Hematopoietic multipotent progenitor cell treated with erythropoietin and hydrocortisone succinate and interleukin-3 and kit ligand, for 6 days (in vitro differentiated cells): ENCODE measurements at regions not wholly inside any gene's neighbourhood (a gene's known extent, or its start where the extent isn't known, plus 50 kb on each side); places are given as distances from the start of the nearest gene placed in this dataset.
"Not testable (repeated sequence)": the region's sequence is repeated elsewhere in the genome, so short reads cannot be mapped to it uniquely, and the experiment has no call there.

Experiments
- DNase-seq: peaks from one replicate; pipeline ENCODE4 v3.0.0-alpha.2; 2015

DNA sequence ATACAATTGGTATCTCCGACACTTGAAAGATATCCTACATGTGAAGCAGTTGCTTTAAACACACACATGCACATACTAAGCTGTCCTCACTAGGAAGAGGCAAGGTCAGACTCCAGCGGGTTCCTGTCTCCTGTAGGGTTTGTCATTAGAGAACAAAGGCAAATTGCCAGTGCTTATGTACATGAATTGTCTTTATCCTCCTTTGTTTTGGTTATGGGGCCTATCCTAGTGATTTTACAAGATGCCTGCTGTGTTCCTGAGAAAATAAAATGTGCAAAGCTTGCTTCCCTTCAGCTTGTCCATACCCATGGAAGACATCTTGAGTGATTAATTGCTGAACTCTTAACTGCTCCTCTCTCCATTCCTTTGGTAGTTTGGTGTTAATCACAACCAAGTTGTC is 86.7 kb upstream of the SLC39A10 start:
- no peak for DNase-seq

DNA sequence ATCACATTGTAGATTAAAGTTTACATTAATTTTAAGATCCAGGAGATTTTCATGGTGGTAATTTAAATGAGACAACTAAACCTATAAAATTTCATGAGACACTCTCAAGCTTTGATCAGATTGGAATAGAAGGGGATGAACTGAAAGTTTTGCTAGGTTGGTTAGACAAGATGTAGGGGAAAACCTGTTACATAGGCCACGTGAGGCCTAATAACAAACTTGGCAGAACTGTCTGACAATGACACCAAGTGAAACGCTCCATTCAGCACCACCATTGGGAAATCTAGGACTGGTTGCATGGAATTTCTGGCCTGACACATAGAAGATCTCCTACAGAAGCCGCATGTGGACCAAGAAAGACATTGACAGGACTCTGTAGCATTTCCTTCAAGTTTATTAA is 87.8 kb upstream of the SLC39A10 start:
- DNase-seq: no peak

GRCh38 chr2:195564625-195565135 is 92.3 kb upstream of the SLC39A10 start:
- DNase-seq: not testable (repeated sequence)

- DNase-seq: peak; percentile 49
Measured at GRCh38 chr2:195563857-195564512, 93.0 kb upstream of the SLC39A10 start.

DNA sequence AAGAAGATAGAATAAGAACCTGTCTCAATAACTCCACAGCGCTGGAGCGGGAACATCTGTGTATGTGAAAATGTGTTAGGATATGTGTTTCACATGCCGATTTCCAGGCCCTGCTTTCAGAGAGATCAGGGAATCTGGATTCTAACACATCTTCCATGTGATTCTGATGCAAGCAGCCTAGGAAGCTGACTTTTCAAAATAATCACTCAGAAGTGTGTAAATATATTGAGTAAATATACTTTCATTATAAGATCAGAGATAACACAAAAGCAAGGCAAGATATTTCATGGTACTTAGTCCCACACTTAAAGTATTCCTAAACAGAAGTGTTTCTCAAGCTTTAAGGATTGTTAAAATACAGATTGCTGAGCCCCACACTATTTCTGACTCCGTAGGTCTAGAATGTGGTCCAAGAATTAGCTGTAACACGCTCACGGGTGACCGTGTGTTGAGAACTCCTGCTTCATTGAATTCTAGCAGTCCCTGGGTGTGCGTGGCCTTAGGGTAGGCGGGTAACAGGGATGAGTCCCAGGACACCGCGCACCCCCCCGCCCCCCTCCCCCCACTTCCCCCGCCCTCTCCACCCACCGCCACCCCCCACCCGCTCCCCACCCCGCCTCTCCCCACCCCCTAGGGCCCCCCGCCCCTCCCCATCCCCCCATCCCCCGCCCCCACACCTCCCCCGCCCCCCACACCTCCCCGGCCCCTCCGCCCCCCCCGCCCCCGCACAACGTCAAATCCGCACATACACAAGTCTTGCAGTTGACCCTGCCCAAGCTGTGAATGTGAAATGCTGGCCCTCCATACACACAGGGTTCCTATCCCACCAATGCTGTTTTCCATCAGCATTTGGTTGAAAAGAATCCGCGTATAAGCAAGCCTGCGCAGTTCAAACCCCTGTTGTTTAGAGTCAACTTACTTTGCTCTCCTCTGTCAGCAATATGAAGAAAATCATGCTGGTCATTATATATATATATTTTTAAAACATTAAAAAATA is 94.2 kb upstream of the SLC39A10 start:
- DNase-seq: peak; percentile 20

GRCh38 chr2:195561116-195561921 is 95.7 kb upstream of the SLC39A10 start:
- peak; percentile 33 for DNase-seq

- no peak for DNase-seq
Measured at GRCh38 chr2:195560209-195560895, 96.7 kb upstream of the SLC39A10 start.

DNA sequence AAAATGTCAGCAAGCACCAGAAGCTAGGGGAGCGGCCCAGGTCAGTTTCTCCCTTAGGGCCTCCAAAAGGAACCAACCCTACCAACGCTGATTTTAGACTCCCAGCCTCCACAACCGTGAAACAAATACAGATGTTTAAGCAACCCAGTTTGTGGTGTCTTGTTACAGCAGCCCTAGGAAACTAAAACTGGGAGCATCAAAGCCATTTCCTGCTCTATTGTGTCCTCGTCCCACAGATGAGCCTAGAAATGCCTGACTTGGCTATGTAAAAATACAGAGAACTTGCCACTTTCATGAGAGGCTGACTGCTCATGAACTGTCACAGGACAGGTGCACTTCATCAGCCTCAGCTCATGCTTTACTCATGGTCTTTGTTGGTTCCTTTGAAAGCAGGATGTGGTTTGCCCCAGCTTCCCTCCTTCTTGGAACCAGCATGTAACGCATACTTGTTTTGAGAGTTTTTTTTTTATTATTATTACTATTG is 97.6 kb upstream of the SLC39A10 start:
- DNase-seq: peak; percentile 79

GRCh38 chr2:195555971-195556370 is 101.1 kb upstream of the SLC39A10 start:
- no peak for DNase-seq

- no peak for DNase-seq
Measured at GRCh38 chr2:195552581-195552980, 104.4 kb upstream of the SLC39A10 start.

- DNase-seq: no peak
Measured at GRCh38 chr2:195548198-195548940, 108.7 kb upstream of the SLC39A10 start.

DNA sequence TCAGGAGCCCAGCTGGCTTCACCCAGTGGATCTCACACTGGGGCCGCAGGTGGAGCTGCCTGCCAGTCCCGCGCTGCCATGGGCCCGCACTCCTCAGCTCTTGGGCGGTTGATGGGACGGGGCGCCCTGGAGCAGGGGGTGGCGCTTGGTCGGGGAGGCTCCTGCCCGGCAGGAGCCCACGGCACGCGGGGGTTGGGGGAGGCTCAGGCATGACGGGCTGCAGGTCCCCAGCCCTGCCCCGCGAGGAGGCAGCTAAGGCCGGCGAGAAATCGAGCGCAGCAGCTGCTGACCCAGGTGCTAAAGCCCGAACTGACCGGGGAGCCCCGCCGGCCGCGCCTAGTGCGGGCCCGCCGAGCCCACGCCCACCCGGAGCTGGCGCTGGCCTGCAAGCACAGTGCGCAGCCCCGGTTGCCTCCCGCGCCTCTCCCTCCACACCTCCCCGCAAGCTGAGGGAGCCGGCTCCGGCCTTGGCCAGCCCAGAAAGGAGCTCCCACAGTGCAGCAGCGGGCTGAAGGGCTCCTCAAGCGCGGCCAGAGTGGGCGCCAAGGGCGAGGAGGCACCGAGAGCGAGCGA is 109.7 kb upstream of the SLC39A10 start:
- not testable (repeated sequence) for DNase-seq

- DNase-seq: no peak
Measured at GRCh38 chr2:195545811-195546210, 111.2 kb upstream of the SLC39A10 start.

DNA sequence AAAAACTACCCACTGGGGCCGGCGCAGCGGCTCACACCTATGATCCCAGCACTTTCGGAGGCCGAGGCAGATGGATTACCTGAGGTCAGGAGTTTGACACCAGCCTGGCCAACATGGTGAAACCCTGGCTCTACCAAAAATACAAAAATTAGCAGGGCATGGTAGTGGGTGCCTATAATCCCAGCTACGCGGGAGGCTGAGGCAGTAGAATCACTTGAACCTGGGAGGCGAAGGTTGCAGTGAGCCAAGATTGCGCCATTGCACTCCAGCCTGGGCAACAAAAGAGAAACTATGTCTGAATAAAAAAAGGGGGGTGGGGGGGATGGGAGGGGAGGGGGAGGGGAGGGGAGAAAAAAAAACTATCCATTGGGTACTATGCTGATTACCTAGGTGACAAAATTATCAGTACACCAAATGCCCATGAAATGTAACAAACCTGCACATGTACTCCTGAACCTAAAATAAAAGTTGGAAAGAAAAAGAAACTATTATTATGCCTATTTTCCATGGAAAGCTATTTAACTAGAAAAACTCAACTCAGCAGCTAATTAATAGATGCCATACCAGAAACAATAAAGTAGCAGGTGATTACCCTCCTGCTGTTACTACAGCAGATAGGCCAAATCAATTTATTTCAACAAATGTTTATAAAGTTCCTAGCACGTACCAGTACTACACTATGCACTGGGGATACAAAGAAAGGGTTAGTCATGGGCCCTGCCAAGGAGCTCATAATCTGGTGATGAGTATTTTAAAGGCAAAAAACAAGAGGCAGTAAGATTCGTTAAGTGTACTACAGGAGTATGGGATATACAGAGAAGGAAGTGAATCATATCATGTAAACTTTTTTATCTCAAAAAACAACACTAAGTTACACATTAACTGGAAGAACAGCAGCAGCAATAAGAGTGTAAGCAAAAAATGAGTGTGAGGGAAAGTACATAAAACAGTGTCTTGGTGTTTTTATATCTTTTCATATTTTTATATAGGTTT is 112.8 kb upstream of the SLC39A10 start:
- peak; percentile 19 for DNase-seq

- peak; percentile 57 for DNase-seq
Measured at GRCh38 chr2:195543063-195543462, 114.0 kb upstream of the SLC39A10 start.

DNA sequence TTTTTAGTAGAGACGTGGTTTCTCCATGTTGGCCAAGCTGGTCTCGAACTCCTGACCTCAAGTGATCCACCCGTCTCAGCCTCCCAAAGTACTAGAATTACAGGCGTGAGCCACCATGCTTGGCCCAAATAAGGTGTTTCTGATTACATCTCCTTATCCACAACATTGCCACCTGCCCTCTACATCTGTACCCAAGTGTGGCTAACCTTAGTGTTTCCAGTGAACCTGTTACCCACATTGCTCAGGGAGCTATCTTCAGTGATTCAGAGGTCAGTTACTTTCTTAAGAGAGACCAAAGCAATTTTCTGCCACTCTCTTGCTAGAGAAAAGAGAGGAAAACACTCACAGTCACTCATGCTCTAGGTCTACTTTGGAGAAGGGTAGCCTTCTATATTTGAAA is 115.0 kb upstream of the SLC39A10 start:
- DNase-seq: no peak

- DNase-seq: no peak
Measured at GRCh38 chr2:195538937-195539336, 118.1 kb upstream of the SLC39A10 start.

- peak; percentile 60 for DNase-seq
Measured at GRCh38 chr2:195537811-195538210, 119.2 kb upstream of the SLC39A10 start.

- DNase-seq: peak; percentile 43
Measured at GRCh38 chr2:195536906-195537305, 120.1 kb upstream of the SLC39A10 start.
